Ishikawa (cell line): ENCODE measurements at regions not wholly inside any gene's neighbourhood (a gene's known extent, or its start where the extent isn't known, plus 50 kb on each side); places are given as distances from the start of the nearest gene placed in this dataset.

Experiments used
- CEBPB ChIP-seq: IDR thresholded peaks from 2 replicates; pipeline ENCODE4 v1.6.1; 2012
- CREB1 ChIP-seq: IDR thresholded peaks from 2 replicates; pipeline ENCODE4 v1.6.1; 2012; ENCODE audit warnings: low read depth
- EGR1 ChIP-seq: IDR thresholded peaks from 2 replicates; pipeline ENCODE4 v1.6.1; 2012
- EP300 ChIP-seq: IDR thresholded peaks from 2 replicates; pipeline ENCODE4 v1.6.1; 2012; ENCODE audit warnings: borderline replicate concordance
- FOXM1 ChIP-seq: IDR thresholded peaks from 2 replicates; pipeline ENCODE4 v1.6.1; 2012; ENCODE audit warnings: low read depth, borderline replicate concordance
- MAX ChIP-seq: IDR thresholded peaks from 2 replicates; pipeline ENCODE4 v1.6.1; 2012
- NFIC ChIP-seq: IDR thresholded peaks from 2 replicates; pipeline ENCODE4 v1.6.1; 2012
- RAD21 ChIP-seq: IDR thresholded peaks from 2 replicates; pipeline ENCODE4 v1.6.1; 2012; ENCODE audit warnings: low read depth
- TAF1 ChIP-seq: IDR thresholded peaks from 2 replicates; pipeline ENCODE4 v1.6.1; 2012; ENCODE audit warnings: low read depth, mild to moderate bottlenecking
- TCF12 ChIP-seq: IDR thresholded peaks from 2 replicates; pipeline ENCODE4 v1.6.1; 2012; ENCODE audit warnings: low read depth
- TEAD4 ChIP-seq: IDR thresholded peaks from 2 replicates; pipeline ENCODE4 v1.6.1; 2012
- USF1 ChIP-seq: IDR thresholded peaks from 2 replicates; pipeline ENCODE4 v1.6.1; 2012
- YY1 ChIP-seq: IDR thresholded peaks from 2 replicates; pipeline ENCODE4 v1.6.1; 2012; ENCODE audit warnings: low read depth
- ZBTB7A ChIP-seq: IDR thresholded peaks from 2 replicates; pipeline ENCODE4 v1.6.1; 2012; ENCODE audit warnings: low read depth
- TF ChIP-seq, protein P1 (sequence below): IDR thresholded peaks from 2 replicates; pipeline ENCODE4 v1.6.1; 2012; ENCODE audit warnings: low read depth, mild to moderate bottlenecking

DNA sequence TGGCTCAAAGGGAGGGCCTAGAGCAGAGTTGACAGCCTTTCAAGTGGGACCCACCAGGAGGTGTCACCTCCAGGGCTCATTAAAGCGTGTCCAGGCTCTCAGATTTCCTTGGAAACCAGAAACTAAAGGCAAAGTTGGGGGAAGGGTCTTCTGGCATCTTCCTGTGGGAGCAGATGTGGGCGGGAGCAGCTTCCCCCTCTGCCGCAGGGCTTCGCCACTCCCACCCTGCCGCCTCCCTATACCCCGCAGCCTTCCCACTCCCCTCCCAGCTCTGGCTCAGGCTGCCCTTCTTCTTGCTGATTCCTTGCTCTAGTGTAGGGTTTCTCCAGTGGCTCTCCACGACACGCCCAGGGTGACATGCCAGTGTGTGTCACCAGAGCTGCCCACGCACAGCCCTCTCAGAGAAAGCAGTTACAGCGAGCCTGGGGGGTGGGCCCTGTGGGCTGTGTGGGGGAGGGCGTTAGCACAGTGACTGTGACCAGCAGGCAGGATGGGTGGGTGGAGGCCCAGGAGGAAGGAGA, 91.6 kb upstream of the LRPAP1 start:
- TF ChIP-seq EP300 = peak; percentile 76
- TF ChIP-seq EGR1 = peak; percentile 65; the same call in 1 of the 2 replicates
- peak; percentile 63; the same call in 1 of the 2 replicates for TF ChIP-seq TCF12
- TF ChIP-seq NFIC = peak; percentile 28; the same call in 1 of the 2 replicates
- TF ChIP-seq RAD21 = peak; percentile 15; the same call in 1 of the 2 replicates

GRCh38 chr4:3623106-3623505, 90.9 kb upstream of the LRPAP1 start:
- TF ChIP-seq TAF1 (no peak), EGR1 (no peak), USF1 (no peak), FOXM1 (no peak), ZBTB7A (0 out of 2 replicates have a peak, but pooled peaks have one; percentile 1)

DNA sequence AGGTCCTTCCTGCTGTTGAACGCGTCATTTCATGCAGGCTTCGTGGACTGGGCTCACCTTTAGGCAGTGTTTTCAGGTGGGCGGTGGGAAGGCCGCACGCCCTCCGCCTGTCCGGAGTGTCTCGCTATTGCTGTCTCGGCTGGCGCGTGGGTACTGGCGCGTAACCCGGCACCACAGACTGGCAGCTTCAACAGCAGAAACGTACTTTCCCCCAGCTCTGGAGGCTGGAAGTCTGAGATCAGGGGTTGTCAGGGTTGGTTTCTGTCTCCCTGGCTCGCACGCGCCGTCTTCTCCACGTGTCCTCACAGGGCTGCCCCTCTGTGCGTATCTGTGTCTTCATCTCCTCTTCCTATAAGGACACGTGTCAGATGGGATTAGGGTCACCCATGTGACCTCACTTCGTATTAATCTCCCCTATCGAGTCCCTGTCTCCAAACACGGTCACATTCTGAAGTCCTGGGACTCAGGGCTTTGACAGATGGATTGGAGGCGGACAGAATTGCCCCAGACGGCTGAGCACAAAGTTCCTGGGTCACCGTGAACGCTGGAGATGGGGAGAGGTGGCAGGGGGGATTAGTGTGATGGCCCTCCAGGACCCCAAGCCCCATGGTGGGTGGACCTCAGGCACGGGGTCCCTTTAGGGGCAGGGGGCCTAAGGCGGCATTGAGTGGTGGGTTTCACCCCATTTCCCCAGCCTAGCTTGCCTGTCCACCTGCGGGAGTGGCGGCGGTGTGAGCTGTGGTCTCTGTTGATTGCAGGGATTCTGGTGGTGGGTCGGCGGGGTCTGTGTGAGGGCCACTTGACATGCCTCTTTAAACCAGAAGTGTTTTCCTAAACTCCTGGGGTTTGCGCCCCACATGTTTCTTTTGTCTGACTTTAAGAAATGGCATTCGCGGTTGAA, 83.4 kb upstream of the LRPAP1 start:
- TF ChIP-seq TCF12 = no peak
- TF ChIP-seq YY1 = no peak
- TF ChIP-seq EGR1 = no peak
- TF ChIP-seq RAD21 = no peak
- no peak for TF ChIP-seq FOXM1
- TF ChIP-seq TAF1 = no peak
- TF ChIP-seq USF1 = no peak
- TF ChIP-seq NFIC = no peak
- TF ChIP-seq MAX = no peak
- TF ChIP-seq, protein P1, sequence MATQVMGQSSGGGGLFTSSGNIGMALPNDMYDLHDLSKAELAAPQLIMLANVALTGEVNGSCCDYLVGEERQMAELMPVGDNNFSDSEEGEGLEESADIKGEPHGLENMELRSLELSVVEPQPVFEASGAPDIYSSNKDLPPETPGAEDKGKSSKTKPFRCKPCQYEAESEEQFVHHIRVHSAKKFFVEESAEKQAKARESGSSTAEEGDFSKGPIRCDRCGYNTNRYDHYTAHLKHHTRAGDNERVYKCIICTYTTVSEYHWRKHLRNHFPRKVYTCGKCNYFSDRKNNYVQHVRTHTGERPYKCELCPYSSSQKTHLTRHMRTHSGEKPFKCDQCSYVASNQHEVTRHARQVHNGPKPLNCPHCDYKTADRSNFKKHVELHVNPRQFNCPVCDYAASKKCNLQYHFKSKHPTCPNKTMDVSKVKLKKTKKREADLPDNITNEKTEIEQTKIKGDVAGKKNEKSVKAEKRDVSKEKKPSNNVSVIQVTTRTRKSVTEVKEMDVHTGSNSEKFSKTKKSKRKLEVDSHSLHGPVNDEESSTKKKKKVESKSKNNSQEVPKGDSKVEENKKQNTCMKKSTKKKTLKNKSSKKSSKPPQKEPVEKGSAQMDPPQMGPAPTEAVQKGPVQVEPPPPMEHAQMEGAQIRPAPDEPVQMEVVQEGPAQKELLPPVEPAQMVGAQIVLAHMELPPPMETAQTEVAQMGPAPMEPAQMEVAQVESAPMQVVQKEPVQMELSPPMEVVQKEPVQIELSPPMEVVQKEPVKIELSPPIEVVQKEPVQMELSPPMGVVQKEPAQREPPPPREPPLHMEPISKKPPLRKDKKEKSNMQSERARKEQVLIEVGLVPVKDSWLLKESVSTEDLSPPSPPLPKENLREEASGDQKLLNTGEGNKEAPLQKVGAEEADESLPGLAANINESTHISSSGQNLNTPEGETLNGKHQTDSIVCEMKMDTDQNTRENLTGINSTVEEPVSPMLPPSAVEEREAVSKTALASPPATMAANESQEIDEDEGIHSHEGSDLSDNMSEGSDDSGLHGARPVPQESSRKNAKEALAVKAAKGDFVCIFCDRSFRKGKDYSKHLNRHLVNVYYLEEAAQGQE = no peak
- TF ChIP-seq CEBPB = no peak
- no peak for TF ChIP-seq TEAD4
- no peak for TF ChIP-seq EP300
- TF ChIP-seq CREB1 = no peak
- no peak for TF ChIP-seq ZBTB7A

- no peak for TF ChIP-seq RAD21
- no peak for TF ChIP-seq NFIC
- no peak for TF ChIP-seq MAX
- no peak for TF ChIP-seq FOXM1
- TF ChIP-seq TAF1 = no peak
- TF ChIP-seq YY1 = no peak
- no peak for TF ChIP-seq EGR1
- TF ChIP-seq, protein P1 = no peak
- no peak for TF ChIP-seq CEBPB
- TF ChIP-seq ZBTB7A = no peak
- TF ChIP-seq EP300 = no peak
- TF ChIP-seq USF1 = no peak
- TF ChIP-seq TCF12 = no peak
- TF ChIP-seq TEAD4 = no peak
- TF ChIP-seq CREB1 = no peak
These were observed 82.4 kb upstream of the LRPAP1 start for GRCh38 chr4:3614731-3614980.

DNA sequence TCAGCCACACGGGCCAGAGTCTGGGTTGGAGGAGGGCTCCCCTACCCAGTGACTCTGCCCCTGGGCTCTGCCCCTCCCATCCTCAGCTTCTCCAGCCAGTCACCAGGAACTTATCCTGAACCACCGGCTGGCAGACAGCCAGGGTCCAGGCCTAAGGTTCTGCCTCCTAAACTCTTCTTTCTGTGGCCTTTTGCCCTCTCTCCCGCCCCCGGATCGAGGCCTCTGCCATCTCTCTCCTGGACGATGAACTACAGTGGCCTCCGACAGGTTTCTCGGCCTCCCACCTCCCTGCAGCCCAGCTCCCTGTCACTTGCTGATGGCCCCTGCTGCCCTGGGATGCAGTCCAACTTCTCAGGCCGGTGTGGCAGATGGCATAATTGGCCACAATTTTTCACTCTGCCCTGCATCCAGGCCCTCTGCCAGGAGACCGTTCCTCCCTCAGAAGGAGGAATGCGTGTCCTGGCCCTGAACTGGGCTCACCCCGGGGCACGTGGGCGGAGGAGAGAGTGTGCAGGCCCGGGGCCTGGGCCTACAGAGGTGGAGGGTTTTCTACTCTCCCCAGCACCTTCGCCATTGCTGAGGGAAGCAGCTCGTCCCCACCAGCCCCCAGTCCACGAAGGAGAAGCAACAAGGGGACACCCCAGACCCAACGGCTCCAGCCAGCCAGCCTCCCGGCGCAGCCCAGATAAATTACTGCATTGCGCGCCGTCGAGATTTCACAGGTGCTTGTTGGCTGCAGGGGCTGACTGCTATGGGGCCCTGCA, 81.9 kb upstream of the LRPAP1 start:
- TF ChIP-seq TEAD4 (peak; percentile 87), NFIC (peak; percentile 96), MAX (peak; percentile 95), EGR1 (peak; percentile 91), ZBTB7A (0 out of 2 replicates have a peak, but pooled peaks have one; percentile 69), TAF1 (no peak), RAD21 (peak; percentile 26; the same call in 1 of the 2 replicates), USF1 (peak; percentile 86), YY1 (peak; percentile 55; the same call in 1 of the 2 replicates), EP300 (peak; percentile 82), TCF12 (peak; percentile 93), FOXM1 (no peak), CREB1 (no peak), CEBPB (no peak; the same call in 1 of the 2 replicates)
- TF ChIP-seq, protein P1 = no peak
